GM23248 (cell line): ENCODE measurements at regions not wholly inside any gene's neighbourhood (a gene's known extent, or its start where the extent isn't known, plus 50 kb on each side); places are given as distances from the start of the nearest gene placed in this dataset.
A peak's percentile ranks its signal among the peaks of the same experiment; 100 is the strongest.

Source experiments
- DNase-seq: peaks from one replicate; pipeline ENCODE4 v3.0.0-alpha.2; 2015
- H2AFZ ChIP-seq: fragments of 200-600 bp; sonication (generic); 2 replicates; pipeline ENCODE4 v1.6.1; 2016; ENCODE audit warnings: antibody characterized with exemption
- H3F3A ChIP-seq: fragments of 200-600 bp; sonication (generic); 2 replicates; pipeline ENCODE4 v1.6.1; 2016; ENCODE audit warnings: mild to moderate bottlenecking, antibody characterized with exemption, mixed run types; ENCODE audit not compliant: insufficient read depth
- H3K27ac ChIP-seq: fragments of 200-600 bp; sonication (generic); 2 replicates; pipeline ENCODE4 v1.5.1; 2016; ENCODE audit warnings: mild to moderate bottlenecking
- H3K27me3 ChIP-seq: fragments of 200-600 bp; sonication (generic); replicated peaks from 2 replicates; pipeline ENCODE4 v1.6.1; 2016; ENCODE audit warnings: mild to moderate bottlenecking; ENCODE audit not compliant: insufficient read depth
- H3K36me3 ChIP-seq: fragments of 200-600 bp; sonication (generic); 2 replicates; pipeline ENCODE4 v1.6.1; 2016; ENCODE audit warnings: low read depth, mild to moderate bottlenecking
- H3K4me1 ChIP-seq: fragments of 200-600 bp; sonication (generic); 2 replicates; pipeline ENCODE4 v1.6.1; 2016; ENCODE audit warnings: mild to moderate bottlenecking; ENCODE audit not compliant: insufficient read depth
- H3K4me2 ChIP-seq: fragments of 200-600 bp; sonication (generic); one replicate; pipeline ENCODE4 v1.6.1; 2016; ENCODE audit warnings: mild to moderate bottlenecking; ENCODE audit not compliant: unreplicated experiment
- H3K4me3 ChIP-seq: fragments of 200-600 bp; sonication (generic); 2 replicates; pipeline ENCODE4 v1.5.1; 2016; ENCODE audit warnings: mild to moderate bottlenecking
- H3K79me2 ChIP-seq: fragments of 200-600 bp; sonication (generic); 2 replicates; pipeline ENCODE4 v1.6.1; 2016; ENCODE audit warnings: mild to moderate bottlenecking; ENCODE audit not compliant: insufficient read depth
- H3K9ac ChIP-seq: fragments of 200-600 bp; sonication (generic); 2 replicates; pipeline ENCODE4 v1.6.1; 2016; ENCODE audit warnings: mild to moderate bottlenecking
- H3K9me2 ChIP-seq: fragments of 200-600 bp; sonication (generic); 2 replicates; pipeline ENCODE4 v1.6.1; 2016; ENCODE audit warnings: mixed run types, mild to moderate bottlenecking, moderate library complexity; ENCODE audit not compliant: insufficient read depth
- H3K9me3 ChIP-seq: fragments of 200-600 bp; sonication (generic); one replicate; pipeline ENCODE4 v1.6.1; 2017; ENCODE audit warnings: low read depth
- H4K20me1 ChIP-seq: fragments of 200-600 bp; sonication (generic); 2 replicates; pipeline ENCODE4 v1.6.0; 2016; ENCODE audit not compliant: insufficient read depth
- EZH2 ChIP-seq: fragments of 200-600 bp; sonication (generic); IDR thresholded peaks from 2 replicates; pipeline ENCODE4 v1.6.1; 2018; ENCODE audit warnings: antibody characterized with exemption, mild to moderate bottlenecking; ENCODE audit not compliant: insufficient read depth, poor library complexity, severe bottlenecking
- EZH2phosphoT487 ChIP-seq: fragments of 200-600 bp; sonication (generic); IDR thresholded peaks from 2 replicates; pipeline ENCODE4 v1.6.1; 2018; ENCODE audit warnings: antibody characterized with exemption, moderate library complexity, mild to moderate bottlenecking, low read depth; ENCODE audit not compliant: insufficient read depth
- WGBS, 2 experiments: methylation state at CpG; one replicate each; pipeline ENCODE4 v1.1.6; 2015 to 2017; ENCODE audit warnings: low lambda C conversion rate in 2 of 2, low coverage in 1 of 2; ENCODE audit errors: missing lambda C conversion rate in 2 of 2; 5-methylcytosine and 5-hydroxymethylcytosine counted together
- in situ Hi-C: fragments of 300-500 bp; cut with MboI; formaldehyde crosslinking; loops from 2 replicates; pipeline ENCODE4 v1.15.0; 2020

DNA sequence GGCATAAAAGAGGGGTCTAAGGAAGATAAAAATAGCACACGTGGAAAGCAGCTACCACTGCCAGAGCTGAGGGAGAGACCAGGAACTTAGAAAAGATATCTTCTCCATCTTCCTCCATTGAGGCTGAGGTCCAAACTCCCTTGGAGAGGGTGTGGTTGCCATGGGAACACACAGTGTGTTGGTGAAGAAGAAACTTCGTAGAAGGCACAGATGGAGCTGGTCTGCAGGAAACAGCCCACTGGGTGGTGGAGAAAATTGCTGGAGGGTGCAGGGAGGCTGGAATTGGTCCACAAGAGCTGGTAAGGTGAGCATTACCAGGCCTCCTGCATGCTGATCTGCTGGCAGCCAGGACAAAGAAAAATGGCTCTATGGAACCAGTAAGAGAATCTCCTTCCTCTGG, 191.0 kb downstream of the HRH4 start:
- no peak overlapping the region for H3K4me2 ChIP-seq
- H3K9me3 ChIP-seq = no peaks in the 10 kb centered on the region
- peaks cover 7% of the 10 kb centered on the region for H3K4me1 ChIP-seq
- in situ Hi-C loops = no loop called here
- H3K79me2 ChIP-seq = no peaks in the 10 kb centered on the region
- H3K27ac ChIP-seq = no peak overlapping the region
- TF ChIP-seq EZH2phosphoT487 = no peak
- TF ChIP-seq EZH2 = no peak
- no peak overlapping the region for H3K4me3 ChIP-seq
- H3K9me2 ChIP-seq = no peaks in the 10 kb centered on the region
- no peak overlapping the region for H2AFZ ChIP-seq
- no peak overlapping the region for H3K9ac ChIP-seq
- peaks cover 13% of the 10 kb centered on the region; the same call in 1 of the 2 replicates for H3K27me3 ChIP-seq
- no peak for DNase-seq
- no peaks in the 10 kb centered on the region for H3K36me3 ChIP-seq
- 28 to 37% methylated on average over 2 of the region's 2 CpGs for WGBS, 2 experiments
- H4K20me1 ChIP-seq = no peaks in the 10 kb centered on the region
- no peaks in the 10 kb centered on the region for H3F3A ChIP-seq

DNA sequence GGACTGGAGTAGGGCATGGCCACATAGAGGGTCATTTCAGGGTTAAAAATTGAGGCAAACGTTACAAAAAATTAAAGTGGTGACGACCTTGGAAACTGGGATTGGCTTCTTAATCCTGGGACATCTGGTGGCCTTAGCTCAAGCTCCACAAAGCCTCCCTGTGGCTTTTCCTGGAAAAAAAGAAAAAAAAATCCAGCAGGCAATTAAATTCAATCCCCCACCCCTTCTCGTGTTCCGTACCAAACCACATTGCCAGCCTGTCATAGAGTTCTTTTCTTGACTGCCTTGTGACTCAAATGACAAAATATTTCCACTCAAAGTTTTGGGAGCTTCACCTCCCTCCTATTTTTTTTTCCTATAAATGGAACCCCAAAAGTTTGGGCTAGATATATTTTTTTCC, 195.6 kb downstream of the HRH4 start:
- Histone ChIP-seq H4K20me1 (no peaks in the 10 kb centered on the region), H3K9ac (no peak overlapping the region), H3F3A (no peaks in the 10 kb centered on the region), H2AFZ (no peak overlapping the region), H3K36me3 (no peaks in the 10 kb centered on the region), H3K9me2 (no peaks in the 10 kb centered on the region), H3K4me3 (no peak overlapping the region), H3K27ac (no peak overlapping the region), H3K27me3 (no peaks in the 10 kb centered on the region; the same call in 1 of the 2 replicates), H3K79me2 (no peaks in the 10 kb centered on the region), H3K9me3 (no peaks in the 10 kb centered on the region), H3K4me1 (peaks cover 14% of the 10 kb centered on the region), H3K4me2 (peak overlapping the region; percentile 5)
- WGBS, 2 experiments = 6% methylated on average over 4 of the region's 4 CpGs
- in situ Hi-C loops = no loop called here
- peak; percentile 10 for DNase-seq
- TF ChIP-seq EZH2 (no peak), EZH2phosphoT487 (no peak)

DNA sequence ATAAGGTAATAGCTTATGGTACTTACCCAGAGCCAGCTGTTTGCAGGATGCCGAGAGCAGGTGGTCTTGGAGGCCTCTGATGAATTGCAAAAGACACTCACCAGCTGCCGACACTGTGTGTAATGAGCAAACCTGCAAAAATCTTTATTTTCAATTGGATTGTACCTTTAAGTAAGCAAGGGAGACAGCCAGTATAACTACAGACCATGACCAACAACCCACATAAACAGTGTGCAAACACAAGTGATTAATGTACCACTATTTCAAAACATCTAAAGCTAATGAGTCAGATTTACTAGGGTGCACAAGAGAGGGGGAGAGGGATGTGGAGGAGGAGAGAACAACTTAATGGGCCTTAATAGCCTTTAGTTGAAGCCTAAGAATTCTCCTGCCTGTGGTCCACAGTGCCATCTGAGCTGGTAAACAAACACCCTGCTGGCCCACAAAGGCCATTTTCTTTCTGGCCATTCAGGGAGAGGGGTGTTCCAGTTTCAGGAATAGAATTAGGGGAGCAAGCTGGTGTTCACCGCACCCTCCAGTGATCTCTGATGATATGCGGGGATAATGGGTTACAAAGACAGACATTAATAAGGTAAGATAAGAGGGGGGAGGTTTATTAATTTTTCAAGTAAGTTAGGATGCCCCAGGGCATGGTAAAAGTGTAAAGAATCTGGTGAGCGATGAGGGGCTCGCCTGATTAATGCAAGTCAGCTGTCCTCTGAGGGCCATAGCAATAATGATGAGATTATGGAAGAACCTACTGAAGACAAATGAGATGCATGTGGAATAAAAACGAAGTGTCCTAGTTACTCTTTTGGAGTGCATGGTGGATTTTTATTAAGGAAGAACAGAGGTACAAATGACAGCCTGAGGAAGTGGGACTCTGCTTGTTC, 196.4 kb downstream of the HRH4 start:
- Histone ChIP-seq H3K9ac (no peak overlapping the region), H3K4me3 (no peak overlapping the region), H3K9me3 (no peaks in the 10 kb centered on the region), H3K27me3 (no peaks in the 10 kb centered on the region; the same call in 1 of the 2 replicates), H3F3A (no peaks in the 10 kb centered on the region), H3K9me2 (no peaks in the 10 kb centered on the region), H2AFZ (no peak overlapping the region), H3K4me2 (no peak overlapping the region), H3K36me3 (no peaks in the 10 kb centered on the region), H4K20me1 (no peaks in the 10 kb centered on the region), H3K4me1 (peaks cover 14% of the 10 kb centered on the region), H3K27ac (no peak overlapping the region), H3K79me2 (no peaks in the 10 kb centered on the region)
- no peak for TF ChIP-seq EZH2
- TF ChIP-seq EZH2phosphoT487 = no peak
- 56 to 57% methylated on average over 7 of the region's 7 CpGs for WGBS, 2 experiments
- in situ Hi-C loops = no loop called here
- peak; percentile 72 for DNase-seq

DNA sequence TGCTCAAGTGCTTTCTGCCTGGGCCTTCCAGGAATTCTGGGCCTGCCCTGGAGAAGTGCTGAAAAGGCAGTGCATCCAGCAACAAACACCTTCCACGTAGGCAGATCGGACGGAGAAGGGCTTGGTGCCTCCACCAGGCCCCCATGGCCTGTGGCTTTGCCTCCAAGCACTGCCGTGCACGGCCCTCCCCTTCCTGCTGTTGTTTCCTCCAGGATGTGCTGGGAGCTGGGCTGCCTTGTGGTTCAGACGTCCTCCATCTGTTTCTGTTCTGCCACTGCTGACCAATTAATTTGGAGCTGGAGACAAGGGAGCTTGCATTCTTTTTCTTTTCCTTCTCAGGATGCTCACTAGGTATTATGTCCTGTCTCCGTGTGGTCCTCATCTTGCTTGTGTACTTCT, 197.0 kb downstream of the HRH4 start:
- 92 to 93% methylated on average over 7 of the region's 7 CpGs for WGBS, 2 experiments
- no peaks in the 10 kb centered on the region for H3K9me2 ChIP-seq

More for the DNA sequence above, 197.0 kb downstream of the HRH4 start:
- no peaks in the 10 kb centered on the region for H4K20me1 ChIP-seq
- no peak overlapping the region for H3K9ac ChIP-seq
- DNase-seq = no peak
- H3K36me3 ChIP-seq = no peaks in the 10 kb centered on the region
- H3K9me3 ChIP-seq = no peaks in the 10 kb centered on the region
- no peak for TF ChIP-seq EZH2phosphoT487
- no peak for TF ChIP-seq EZH2
- H3K4me2 ChIP-seq = no peak overlapping the region
- H2AFZ ChIP-seq = no peak overlapping the region
- in situ Hi-C loops = no loop called here
- H3K4me3 ChIP-seq = no peak overlapping the region
- no peak overlapping the region for H3K27ac ChIP-seq
- no peaks in the 10 kb centered on the region; the same call in 1 of the 2 replicates for H3K27me3 ChIP-seq
- no peaks in the 10 kb centered on the region for H3K79me2 ChIP-seq
- H3K4me1 ChIP-seq = peaks cover 14% of the 10 kb centered on the region
- H3F3A ChIP-seq = no peaks in the 10 kb centered on the region
